Right renal cortex interstitium (tissue), 3 donors: ENCODE measurements at regions not wholly inside any gene's neighbourhood (a gene's known extent, or its start where the extent isn't known, plus 50 kb on each side); places are given as distances from the start of the nearest gene placed in this dataset.

Source experiments
- DNase-seq, 3 donors: peaks; one replicate each; pipeline ENCODE4 v3.0.0-alpha.2; 2013; ENCODE audit warnings: low read depth in 3 of 3, low spot score in 2 of 3

GRCh38 chr5:68734781-68735180, 359.0 kb upstream of the SLC30A5 start:
- no peak for DNase-seq

GRCh38 chr5:68738236-68738635, 355.6 kb upstream of the SLC30A5 start:
- no peak for DNase-seq

- no peak for DNase-seq
Measured at GRCh38 chr5:68738841-68739240, 355.0 kb upstream of the SLC30A5 start.

- no peak for DNase-seq
Measured at GRCh38 chr5:68739752-68740151, 354.1 kb upstream of the SLC30A5 start.

- no peak for DNase-seq
Measured at GRCh38 chr5:68740226-68740910, 353.4 kb upstream of the SLC30A5 start.

GRCh38 chr5:68744206-68744605, 349.6 kb upstream of the SLC30A5 start:
- no peak for DNase-seq

GRCh38 chr5:68745448-68745847, 348.4 kb upstream of the SLC30A5 start:
- DNase-seq = no peak

- no peak for DNase-seq
Measured at GRCh38 chr5:68746220-68746619, 347.6 kb upstream of the SLC30A5 start.

GRCh38 chr5:68746643-68747420, 347.0 kb upstream of the SLC30A5 start:
- DNase-seq = peak in 1 of 3 donors; percentile 31

- DNase-seq = no peak
Measured at GRCh38 chr5:68747521-68747920, 346.3 kb upstream of the SLC30A5 start.

GRCh38 chr5:68748101-68748500, 345.7 kb upstream of the SLC30A5 start:
- no peak for DNase-seq

- no peak for DNase-seq
Measured at GRCh38 chr5:68749077-68749476, 344.7 kb upstream of the SLC30A5 start.

- no peak for DNase-seq
Measured at GRCh38 chr5:68749631-68750030, 344.2 kb upstream of the SLC30A5 start.

- no peak for DNase-seq
Measured at GRCh38 chr5:68751661-68752060, 342.2 kb upstream of the SLC30A5 start.

- DNase-seq = no peak
Measured at GRCh38 chr5:68754536-68754935, 339.3 kb upstream of the SLC30A5 start.

GRCh38 chr5:68755293-68755692, 338.5 kb upstream of the SLC30A5 start:
- DNase-seq = no peak

- no peak for DNase-seq
Measured at GRCh38 chr5:68757006-68757405, 336.8 kb upstream of the SLC30A5 start.

- DNase-seq = no peak
Measured at GRCh38 chr5:68757626-68758212, 336.1 kb upstream of the SLC30A5 start.

- DNase-seq = no peak
Measured at GRCh38 chr5:68759593-68759992, 334.2 kb upstream of the SLC30A5 start.

- DNase-seq = no peak
Measured at GRCh38 chr5:68762201-68762600, 331.6 kb upstream of the SLC30A5 start.

- DNase-seq = no peak
Measured at GRCh38 chr5:68766952-68767464, 326.8 kb upstream of the SLC30A5 start.

- no peak for DNase-seq
Measured at GRCh38 chr5:68770551-68770950, 323.3 kb upstream of the SLC30A5 start.
